GM12892 (cell line): ENCODE measurements at regions not wholly inside any gene's neighbourhood (a gene's known extent, or its start where the extent isn't known, plus 50 kb on each side); places are given as distances from the start of the nearest gene placed in this dataset.

Experiments
- POLR2A ChIP-seq: IDR thresholded peaks from 2 replicates; pipeline ENCODE4 v1.6.1; 2011; ENCODE audit warnings: low read depth, low read length, control low read depth
- POLR2AphosphoS5 ChIP-seq: IDR thresholded peaks from 2 replicates; pipeline ENCODE4 v1.6.1; 2011; ENCODE audit warnings: low read depth, low read length, control low read depth

GRCh38 chr2:219959471-219959870 is 332.0 kb downstream of the SLC4A3 start:
- TF ChIP-seq POLR2A (no peak), POLR2AphosphoS5 (no peak)
